Activated T-helper 2 cell treated with anti-CD3 and anti-CD28 coated beads, Interferon-gamma antibody, Interleukin-2, Interleukin-4, amounts not matched to agents 10 μg/mL and 5 μg/mL and 100 μg/mL, durations not matched to agents 14 hours and 24 hours and 36 hours (primary cell): ENCODE measurements at regions not wholly inside any gene's neighbourhood (a gene's known extent, or its start where the extent isn't known, plus 50 kb on each side); places are given as distances from the start of the nearest gene placed in this dataset.
"Not testable (repeated sequence)": the region's sequence is repeated elsewhere in the genome, so short reads cannot be mapped to it uniquely, and the experiment has no call there.

Experiments used
- DNase-seq: peaks from one replicate; pipeline ENCODE4 v3.0.0; 2021; ENCODE audit warnings: low spot score
- H3K27ac Mint-ChIP-seq: one replicate; pipeline ENCODE4 v1.8.0; 2021; ENCODE audit warnings: mixed read lengths
- H3K27me3 Mint-ChIP-seq: one replicate; pipeline ENCODE4 v1.8.0; 2021; ENCODE audit warnings: low read depth, mixed read lengths
- H3K36me3 Mint-ChIP-seq: one replicate; pipeline ENCODE4 v1.8.0; 2021; ENCODE audit warnings: low read depth, mixed read lengths
- H3K4me1 Mint-ChIP-seq: one replicate; pipeline ENCODE4 v1.8.0; 2021; ENCODE audit warnings: low read depth, mixed read lengths
- H3K4me3 Mint-ChIP-seq: one replicate; pipeline ENCODE4 v1.8.0; 2021; ENCODE audit warnings: low read depth, mild to moderate bottlenecking, moderate library complexity, mixed read lengths
- H3K9me3 Mint-ChIP-seq: one replicate; pipeline ENCODE4 v1.8.0; 2021; ENCODE audit warnings: mixed read lengths
- intact Hi-C: fragments of 100-400 bp; cut with micrococcal nuclease; formaldehyde crosslinking; loops from one replicate; pipeline ENCODE4 v1.15.1; 2023

GRCh38 chr3:137820366-137820765 lies 56.3 kb downstream of the SOX14 start:
- Mint-ChIP-seq H3K27ac (no peak overlapping the region), H3K27me3 (no peaks in the 10 kb centered on the region), H3K9me3 (no peaks in the 10 kb centered on the region), H3K4me1 (no peaks in the 10 kb centered on the region), H3K4me3 (no peak overlapping the region), H3K36me3 (no peaks in the 10 kb centered on the region)
- DNase-seq: no peak
- intact Hi-C loops: no loop called here

GRCh38 chr3:137835096-137835495 lies 71.0 kb downstream of the SOX14 start:
- H3K4me3 Mint-ChIP-seq: no peak overlapping the region

GRCh38 chr3:137845194-137845593 lies 81.1 kb downstream of the SOX14 start:
- H3K9me3 Mint-ChIP-seq: no peaks in the 10 kb centered on the region
- no peak for DNase-seq
- intact Hi-C loops: no loop called here
- no peaks in the 10 kb centered on the region for H3K27me3 Mint-ChIP-seq
- no peaks in the 10 kb centered on the region for H3K4me1 Mint-ChIP-seq
- H3K36me3 Mint-ChIP-seq: no peaks in the 10 kb centered on the region
- no peak overlapping the region for H3K27ac Mint-ChIP-seq
- no peak overlapping the region for H3K4me3 Mint-ChIP-seq

More at GRCh38 chr3:137835096-137835495, 71.0 kb downstream of the SOX14 start:
- no peak for DNase-seq
- Mint-ChIP-seq H3K27ac (no peak overlapping the region), H3K4me1 (no peaks in the 10 kb centered on the region), H3K36me3 (no peaks in the 10 kb centered on the region), H3K9me3 (peaks cover 7% of the 10 kb centered on the region), H3K27me3 (no peaks in the 10 kb centered on the region)
- intact Hi-C loops: no loop called here

GRCh38 chr3:137845666-137846065 lies 81.6 kb downstream of the SOX14 start:
- intact Hi-C loops: no loop called here
- Mint-ChIP-seq H3K27me3 (no peaks in the 10 kb centered on the region), H3K36me3 (no peaks in the 10 kb centered on the region), H3K4me1 (no peaks in the 10 kb centered on the region), H3K9me3 (no peaks in the 10 kb centered on the region), H3K27ac (no peak overlapping the region), H3K4me3 (no peak overlapping the region)
- DNase-seq: no peak

- H3K27me3 Mint-ChIP-seq: no peaks in the 10 kb centered on the region
- no peaks in the 10 kb centered on the region for H3K9me3 Mint-ChIP-seq
- no peaks in the 10 kb centered on the region for H3K36me3 Mint-ChIP-seq
- no peaks in the 10 kb centered on the region for H3K4me1 Mint-ChIP-seq
- H3K27ac Mint-ChIP-seq: no peak overlapping the region
- intact Hi-C loops: no loop called here
- no peak overlapping the region for H3K4me3 Mint-ChIP-seq
- DNase-seq: no peak
Observed at GRCh38 chr3:137852391-137852830, 88.3 kb downstream of the SOX14 start.

- DNase-seq: no peak
- no peak overlapping the region for H3K27ac Mint-ChIP-seq
- intact Hi-C loops: no loop called here
- H3K27me3 Mint-ChIP-seq: no peaks in the 10 kb centered on the region
- no peaks in the 10 kb centered on the region for H3K9me3 Mint-ChIP-seq
- H3K4me1 Mint-ChIP-seq: no peaks in the 10 kb centered on the region
- no peaks in the 10 kb centered on the region for H3K36me3 Mint-ChIP-seq
- H3K4me3 Mint-ChIP-seq: no peak overlapping the region
Observed at GRCh38 chr3:137854533-137855261, 90.6 kb downstream of the SOX14 start.

GRCh38 chr3:137866001-137866400 lies 101.9 kb downstream of the SOX14 start:
- Mint-ChIP-seq H3K36me3 (no peaks in the 10 kb centered on the region), H3K9me3 (peaks cover 15% of the 10 kb centered on the region), H3K4me3 (no peak overlapping the region), H3K27ac (no peak overlapping the region), H3K4me1 (no peaks in the 10 kb centered on the region), H3K27me3 (no peaks in the 10 kb centered on the region)
- DNase-seq: no peak
- intact Hi-C loops: no loop called here

- no peaks in the 10 kb centered on the region for H3K36me3 Mint-ChIP-seq
- H3K9me3 Mint-ChIP-seq: peaks cover 24% of the 10 kb centered on the region
- H3K27me3 Mint-ChIP-seq: no peaks in the 10 kb centered on the region
- no peak overlapping the region for H3K4me3 Mint-ChIP-seq
- H3K27ac Mint-ChIP-seq: no peak overlapping the region
- DNase-seq: no peak
- intact Hi-C loops: no loop called here
- H3K4me1 Mint-ChIP-seq: no peaks in the 10 kb centered on the region
Observed at GRCh38 chr3:137866933-137867332, 102.8 kb downstream of the SOX14 start.

- Mint-ChIP-seq H3K4me3 (no peak overlapping the region), H3K9me3 (peaks cover 27% of the 10 kb centered on the region), H3K36me3 (no peaks in the 10 kb centered on the region), H3K4me1 (no peaks in the 10 kb centered on the region), H3K27ac (no peak overlapping the region), H3K27me3 (no peaks in the 10 kb centered on the region)
- DNase-seq: no peak
- intact Hi-C loops: no loop called here
Observed at GRCh38 chr3:137867611-137868010, 103.5 kb downstream of the SOX14 start.

- no peak overlapping the region for H3K27ac Mint-ChIP-seq
- H3K4me1 Mint-ChIP-seq: no peaks in the 10 kb centered on the region
- H3K36me3 Mint-ChIP-seq: no peaks in the 10 kb centered on the region
- no peaks in the 10 kb centered on the region for H3K27me3 Mint-ChIP-seq
- peaks cover 30% of the 10 kb centered on the region for H3K9me3 Mint-ChIP-seq
- no peak for DNase-seq
- intact Hi-C loops: no loop called here
- no peak overlapping the region for H3K4me3 Mint-ChIP-seq
Observed at GRCh38 chr3:137869022-137869421, 104.9 kb downstream of the SOX14 start.

GRCh38 chr3:137872589-137872988 lies 108.5 kb downstream of the SOX14 start:
- H3K27me3 Mint-ChIP-seq, H3K4me1 Mint-ChIP-seq, H3K36me3 Mint-ChIP-seq, H3K4me3 Mint-ChIP-seq, H3K27ac Mint-ChIP-seq, DNase-seq, intact Hi-C loops: not testable (repeated sequence)
- H3K9me3 Mint-ChIP-seq: peaks cover 30% of the 10 kb centered on the region

- DNase-seq, H3K4me3 Mint-ChIP-seq, intact Hi-C loops, H3K4me1 Mint-ChIP-seq, H3K27me3 Mint-ChIP-seq, H3K36me3 Mint-ChIP-seq, H3K27ac Mint-ChIP-seq, H3K9me3 Mint-ChIP-seq: not testable (repeated sequence)
Observed at GRCh38 chr3:137896842-137897241, 113.1 kb upstream of the CLDN18 start.

GRCh38 chr3:137906985-137907649 lies 102.8 kb upstream of the CLDN18 start:
- no peak overlapping the region for H3K27ac Mint-ChIP-seq
- intact Hi-C loops: no loop called here

More at GRCh38 chr3:137906985-137907649, 102.8 kb upstream of the CLDN18 start:
- Mint-ChIP-seq H3K27me3 (no peaks in the 10 kb centered on the region), H3K9me3 (no peaks in the 10 kb centered on the region), H3K4me3 (no peak overlapping the region), H3K36me3 (no peaks in the 10 kb centered on the region), H3K4me1 (no peaks in the 10 kb centered on the region)
- DNase-seq: no peak
